Suprapubic skin (tissue), 4 donors: ENCODE measurements at regions not wholly inside any gene's neighbourhood (a gene's known extent, or its start where the extent isn't known, plus 50 kb on each side); places are given as distances from the start of the nearest gene placed in this dataset.

ENCODE experiments used
- DNase-seq, 2 donors: peaks; one replicate each; pipeline ENCODE4 v3.0.0-alpha.2; 2019; ENCODE audit warnings: low spot score in 2 of 2
- H3K27ac ChIP-seq: fragments of 200-600 bp; sonication (generic); one replicate; pipeline ENCODE4 v1.5.1; 2019
- H3K27me3 ChIP-seq: fragments of 200-600 bp; sonication (generic); one replicate; pipeline ENCODE4 v1.5.1; 2019
- H3K36me3 ChIP-seq: fragments of 200-600 bp; sonication (generic); one replicate; pipeline ENCODE4 v1.5.1; 2019
- H3K4me1 ChIP-seq: fragments of 200-600 bp; sonication (generic); one replicate; pipeline ENCODE4 v1.5.1; 2019
- H3K4me3 ChIP-seq: fragments of 200-600 bp; sonication (generic); one replicate; pipeline ENCODE4 v1.5.1; 2019; ENCODE audit warnings: mild to moderate bottlenecking
- H3K9me3 ChIP-seq: fragments of 200-600 bp; sonication (generic); one replicate; pipeline ENCODE4 v1.5.1; 2019
- CTCF ChIP-seq, 2 donors: fragments of 200-600 bp in 1 of 2; fragments of 450-650 bp in 1 of 2; sonication (generic) in 1 of 2; IDR thresholded peaks; one replicate each; pipeline ENCODE4 v1.5.1; 2016 to 2019; ENCODE audit warnings: antibody characterized with exemption in 2 of 2, mild to moderate bottlenecking in 1 of 2, moderate library complexity in 1 of 2
- EP300 ChIP-seq: sonication (generic); formaldehyde crosslinking; IDR thresholded peaks from one replicate; pipeline ENCODE4 v1.6.1; 2017; ENCODE audit warnings: antibody characterized with exemption
- POLR2A ChIP-seq, 2 donors: fragments of 450-650 bp; IDR thresholded peaks; one replicate each; pipeline ENCODE4 v1.6.1; 2017; ENCODE audit warnings: antibody characterized with exemption in 2 of 2, mild to moderate bottlenecking in 2 of 2, moderate library complexity in 2 of 2
- POLR2AphosphoS5 ChIP-seq, 3 donors: sonication (generic); formaldehyde crosslinking; IDR thresholded peaks; one replicate each; pipeline ENCODE4 v1.6.1; 2017; ENCODE audit warnings: antibody characterized with exemption in 3 of 3
- WGBS: methylation state at CpG from one replicate; pipeline ENCODE4 v1.1.5; 2018; 5-methylcytosine and 5-hydroxymethylcytosine counted together

GRCh38 chr5:3511519-3511918 lies 84.1 kb upstream of the IRX1 start:
- TF ChIP-seq POLR2A (IDR thresholded peaks at IDR 0.05) = no peak
- TF ChIP-seq EP300 = no peak
- TF ChIP-seq CTCF (IDR thresholded peaks at IDR 0.05) = no peak
- no peak for TF ChIP-seq POLR2AphosphoS5 (IDR thresholded peaks at IDR 0.05)
- H3K9me3 ChIP-seq = no peaks in the 10 kb centered on the region
- peaks cover 3% of the 10 kb centered on the region for H3K27me3 ChIP-seq
- H3K4me3 ChIP-seq = no peak overlapping the region
- no peaks in the 10 kb centered on the region for H3K36me3 ChIP-seq
- H3K27ac ChIP-seq = no peak overlapping the region
- no peak for DNase-seq
- WGBS = 89% methylated on average over 9 of the region's 9 CpGs
- no peaks in the 10 kb centered on the region for H3K4me1 ChIP-seq

GRCh38 chr5:3510642-3511417 lies 84.8 kb upstream of the IRX1 start:
- Histone ChIP-seq H3K4me1 (no peaks in the 10 kb centered on the region), H3K36me3 (no peaks in the 10 kb centered on the region), H3K27ac (no peak overlapping the region), H3K9me3 (no peaks in the 10 kb centered on the region), H3K27me3 (peaks cover 3% of the 10 kb centered on the region), H3K4me3 (no peak overlapping the region)
- DNase-seq = no peak
- TF ChIP-seq POLR2AphosphoS5 (IDR thresholded peaks at IDR 0.05) (no peak), POLR2A (IDR thresholded peaks at IDR 0.05) (no peak), EP300 (no peak), CTCF (IDR thresholded peaks at IDR 0.05) (no peak)
- 89% methylated on average over 18 of the region's 18 CpGs for WGBS

GRCh38 chr5:3509290-3509689 lies 86.3 kb upstream of the IRX1 start:
- no peak for TF ChIP-seq POLR2AphosphoS5 (IDR thresholded peaks at IDR 0.05)
- TF ChIP-seq EP300 = no peak
- TF ChIP-seq POLR2A (IDR thresholded peaks at IDR 0.05) = no peak
- TF ChIP-seq CTCF (IDR thresholded peaks at IDR 0.05) = no peak
- DNase-seq = no peak
- Histone ChIP-seq H3K4me1 (no peaks in the 10 kb centered on the region), H3K27me3 (peaks cover 3% of the 10 kb centered on the region), H3K9me3 (no peaks in the 10 kb centered on the region), H3K4me3 (no peak overlapping the region), H3K27ac (no peak overlapping the region), H3K36me3 (no peaks in the 10 kb centered on the region)
- WGBS = 100% methylated on average over 1 of the region's 3 CpGs

GRCh38 chr5:3508395-3508794 lies 87.2 kb upstream of the IRX1 start:
- TF ChIP-seq POLR2AphosphoS5 (IDR thresholded peaks at IDR 0.05) = no peak
- TF ChIP-seq CTCF (IDR thresholded peaks at IDR 0.05) = no peak
- no peak for TF ChIP-seq POLR2A (IDR thresholded peaks at IDR 0.05)
- TF ChIP-seq EP300 = no peak
- DNase-seq = no peak
- Histone ChIP-seq H3K4me3 (no peak overlapping the region), H3K27ac (no peak overlapping the region), H3K36me3 (no peaks in the 10 kb centered on the region), H3K27me3 (peaks cover 3% of the 10 kb centered on the region), H3K9me3 (no peaks in the 10 kb centered on the region), H3K4me1 (no peaks in the 10 kb centered on the region)
- 82% methylated on average over 3 of the region's 3 CpGs for WGBS

GRCh38 chr5:3490957-3491507 lies 104.6 kb upstream of the IRX1 start:
- Histone ChIP-seq H3K27ac (no peak overlapping the region), H3K4me1 (no peaks in the 10 kb centered on the region), H3K9me3 (peaks cover 1% of the 10 kb centered on the region), H3K4me3 (no peak overlapping the region), H3K36me3 (no peaks in the 10 kb centered on the region), H3K27me3 (no peaks in the 10 kb centered on the region)
- DNase-seq = no peak
- TF ChIP-seq POLR2A (IDR thresholded peaks at IDR 0.05) (no peak), CTCF (IDR thresholded peaks at IDR 0.05) (no peak), POLR2AphosphoS5 (IDR thresholded peaks at IDR 0.05) (no peak), EP300 (no peak)
- WGBS = 82% methylated on average over 16 of the region's 18 CpGs
